ENCODE measurements at regions not wholly inside any gene's neighbourhood (a gene's known extent, or its start where the extent isn't known, plus 50 kb on each side); places are given as distances from the start of the nearest gene placed in this dataset.
"Not testable (repeated sequence)": the region's sequence is repeated elsewhere in the genome, so short reads cannot be mapped to it uniquely, and the experiment has no call there.

DNA sequence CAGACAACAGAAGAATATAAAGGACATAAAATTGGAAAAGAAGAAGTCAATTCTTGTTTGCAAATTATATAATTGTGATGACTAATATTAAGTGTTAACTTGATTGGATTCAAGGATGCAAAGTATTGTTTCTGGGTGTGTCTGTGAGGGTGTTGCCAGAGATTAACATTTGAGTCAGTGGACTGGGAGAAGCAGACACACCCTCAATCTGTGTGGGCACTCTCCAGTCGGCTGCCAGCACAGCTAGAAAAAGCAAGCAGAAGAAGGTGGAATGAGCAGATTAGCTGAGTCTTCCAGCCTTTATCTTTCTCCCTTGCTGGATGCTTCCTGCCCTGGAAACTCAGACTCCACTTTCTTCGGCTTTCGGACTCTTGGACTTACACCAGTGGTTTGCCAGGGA, 51.7 kb downstream of the UBE2NL start:
- no peak for DNase-seq

DNA sequence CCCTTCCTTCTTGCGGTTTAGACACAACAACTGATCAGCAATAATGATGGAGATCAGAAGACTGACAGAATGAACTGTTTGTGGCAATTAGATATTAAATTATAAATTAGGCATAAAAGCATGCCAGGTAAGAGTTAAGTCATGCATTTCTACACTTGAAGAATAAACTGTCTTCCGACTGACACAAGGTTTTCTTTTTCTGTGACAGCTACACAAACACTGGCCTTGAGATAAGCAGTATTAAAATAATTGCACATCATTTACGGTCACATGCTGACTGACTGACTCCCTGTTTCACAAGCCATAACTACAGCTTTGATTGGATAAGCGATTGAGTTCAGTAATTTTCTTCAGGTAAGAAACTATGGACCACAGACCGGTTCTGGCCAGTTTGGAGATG, 56.2 kb downstream of the UBE2NL start:
- no peak for DNase-seq

DNA sequence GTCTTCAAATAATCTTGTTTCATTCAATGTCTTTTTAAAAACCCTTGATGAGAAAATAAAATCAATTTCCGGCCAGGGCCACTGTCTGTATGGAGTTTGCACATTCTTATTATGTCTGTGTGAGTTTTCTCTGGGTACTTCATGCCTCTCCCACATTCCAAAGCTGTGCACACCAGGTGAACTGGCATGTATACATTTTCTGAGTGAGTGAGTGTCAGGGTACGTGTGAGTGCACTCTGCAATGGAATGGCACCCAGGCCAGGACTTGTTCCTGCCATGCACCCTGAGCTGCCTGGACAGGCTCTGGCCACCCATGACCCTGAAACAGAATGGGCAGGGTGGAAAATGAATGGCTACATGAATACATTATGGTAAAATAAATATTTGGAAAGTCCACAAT, 61.3 kb downstream of the UBE2NL start:
- no peak for DNase-seq

DNA sequence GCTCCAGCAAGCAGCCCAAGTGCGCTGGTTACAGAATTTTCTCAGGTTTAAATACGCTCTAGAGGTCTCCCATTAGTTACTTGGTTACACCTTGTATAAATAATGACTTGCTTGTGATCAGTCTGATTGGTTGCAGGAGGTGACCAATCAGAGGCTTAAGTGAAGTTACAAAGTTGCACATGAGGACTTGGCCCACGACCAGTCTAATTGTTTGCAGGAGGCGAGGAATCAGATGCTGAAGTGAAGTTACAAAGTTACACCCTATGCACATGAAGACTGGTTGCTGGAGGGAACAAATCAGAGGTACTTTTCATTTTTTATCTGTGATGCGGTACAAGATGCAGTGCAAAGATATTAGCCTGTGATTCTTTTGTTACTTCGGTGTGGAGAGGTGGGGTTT, 80.7 kb downstream of the UBE2NL start:
- DNase-seq: no peak

DNA sequence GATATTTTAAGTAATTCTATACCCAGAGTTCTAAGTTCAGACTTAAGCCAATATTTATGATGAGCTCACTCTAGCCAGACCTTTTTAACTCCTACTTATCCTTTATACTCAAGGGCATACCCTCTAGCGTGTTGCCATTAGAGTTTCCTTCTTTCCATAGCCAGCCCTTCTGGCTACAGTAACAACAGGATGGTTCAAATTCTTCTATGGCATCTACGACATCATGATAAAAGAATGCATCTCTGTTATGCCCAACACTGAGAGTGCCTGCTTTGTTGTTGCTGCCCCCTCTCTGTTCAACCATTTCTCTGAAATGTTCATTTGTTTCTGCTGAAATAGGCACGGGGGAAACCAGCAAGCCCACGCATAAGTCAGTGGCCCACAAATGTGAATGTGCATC, 104.5 kb downstream of the UBE2NL start:
- no peak for DNase-seq

DNA sequence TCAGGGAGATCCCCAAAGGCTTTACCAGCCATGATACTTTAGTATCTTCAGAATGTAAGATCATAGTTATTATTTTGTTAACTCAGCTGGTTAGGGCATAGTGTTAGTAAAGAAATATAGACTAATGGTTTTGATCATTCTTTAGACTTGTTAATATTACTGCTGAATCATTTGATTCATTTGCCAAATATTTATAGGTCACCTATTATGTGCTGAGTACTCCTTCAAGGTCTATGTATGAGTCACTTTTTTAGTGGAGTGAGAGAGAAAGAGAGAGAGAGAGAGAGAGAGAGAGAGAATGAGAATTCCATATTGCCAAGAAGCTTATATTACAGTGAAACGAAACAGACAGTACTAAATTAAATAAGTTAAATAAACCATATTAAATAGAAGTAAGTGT, 110.3 kb downstream of the UBE2NL start:
- no peak for DNase-seq

DNA sequence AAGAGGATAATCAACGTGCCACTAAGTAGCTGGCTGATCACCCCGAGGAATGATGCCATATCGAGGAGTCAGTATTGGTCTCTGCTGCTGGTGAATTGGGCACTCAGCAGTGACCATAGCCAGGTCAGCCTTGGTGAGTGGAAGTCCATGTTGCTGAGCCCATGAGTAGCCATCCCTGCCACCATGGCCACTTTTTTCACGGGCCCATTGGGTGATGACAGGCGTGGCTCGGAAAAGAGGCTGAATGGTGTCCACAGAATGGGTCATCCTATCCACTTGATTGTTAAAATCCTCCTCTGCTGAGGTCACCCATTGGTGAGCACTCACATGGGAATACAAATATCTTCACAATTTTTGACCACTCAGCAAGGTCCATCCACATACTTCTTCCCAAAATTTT, 114.4 kb downstream of the UBE2NL start:
- DNase-seq: no peak

DNA sequence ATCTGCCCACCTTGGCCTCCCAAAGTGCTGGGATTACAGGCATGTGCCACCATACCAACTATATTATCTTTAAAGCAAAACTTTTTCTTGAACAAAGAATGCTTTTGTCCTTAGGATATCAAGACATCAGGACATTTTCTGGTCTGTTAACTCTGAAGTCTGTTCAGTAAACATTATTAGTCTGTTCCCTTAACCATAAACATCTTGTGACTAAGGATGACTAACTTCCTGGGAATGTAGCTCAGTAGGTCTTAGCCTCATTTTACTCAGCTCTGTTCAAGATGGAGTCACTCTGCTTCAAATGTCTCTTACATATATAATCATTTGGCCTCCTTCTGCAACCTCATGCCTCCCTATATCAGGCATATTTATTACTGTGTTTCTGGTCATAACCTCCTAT, 122.9 kb downstream of the UBE2NL start:
- no peak for DNase-seq

DNA sequence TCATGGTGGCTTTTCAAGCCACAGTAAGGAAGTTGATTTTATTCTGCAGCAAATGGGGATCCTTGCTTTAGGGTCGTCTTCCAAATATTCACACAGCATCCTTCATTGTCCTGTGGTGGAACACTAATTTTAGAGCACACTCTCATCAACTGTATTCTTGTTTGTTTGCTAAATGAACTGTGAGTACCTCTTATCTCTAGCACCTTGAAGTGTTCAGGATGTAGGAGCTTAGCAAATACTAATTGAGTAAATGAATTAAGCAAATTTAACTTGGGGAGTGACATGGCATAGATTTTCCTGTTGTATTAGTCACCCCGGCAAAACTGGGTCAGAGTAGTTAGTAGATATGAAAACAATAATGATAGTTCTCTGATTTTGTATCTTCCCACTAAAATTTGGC, 156.9 kb downstream of the UBE2NL start:
- DNase-seq: no peak

DNA sequence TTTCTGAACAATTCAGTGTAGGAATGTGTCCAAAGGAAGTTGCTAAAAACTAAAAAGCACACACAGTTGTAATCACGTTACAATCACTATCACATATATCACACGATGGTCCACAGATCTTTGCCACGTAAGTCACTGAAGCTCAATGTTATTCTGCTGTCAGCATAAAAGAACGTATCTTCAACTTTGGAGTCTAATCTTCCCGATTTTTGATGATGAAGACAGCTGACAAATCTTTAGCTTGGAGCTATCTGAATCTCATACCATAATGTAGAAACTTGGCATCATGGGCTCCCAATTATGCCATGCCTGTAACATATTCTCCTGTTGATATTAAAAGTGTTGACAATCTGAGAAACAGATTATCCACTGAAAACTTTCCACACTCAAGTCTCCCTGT, 158.4 kb downstream of the UBE2NL start:
- no peak for DNase-seq

DNA sequence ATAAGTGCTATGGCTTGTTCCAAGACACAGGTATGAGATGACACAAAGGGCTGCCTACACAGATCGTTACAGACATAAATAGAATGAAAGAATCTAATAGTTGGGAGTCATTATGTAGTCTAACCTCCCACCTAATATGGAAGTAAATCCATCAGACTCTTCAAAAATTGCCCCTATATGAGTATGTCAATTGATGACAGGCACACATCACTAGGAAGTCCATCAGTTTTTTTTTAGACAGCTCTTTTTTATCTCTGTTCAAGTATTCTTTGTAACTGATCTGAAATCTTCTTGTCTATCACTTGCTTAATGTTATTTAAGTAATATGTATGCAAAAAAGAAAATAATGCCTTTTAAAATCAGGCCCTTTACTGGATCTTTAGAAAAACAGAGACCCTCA, 191.6 kb downstream of the UBE2NL start:
- no peak for DNase-seq

DNA sequence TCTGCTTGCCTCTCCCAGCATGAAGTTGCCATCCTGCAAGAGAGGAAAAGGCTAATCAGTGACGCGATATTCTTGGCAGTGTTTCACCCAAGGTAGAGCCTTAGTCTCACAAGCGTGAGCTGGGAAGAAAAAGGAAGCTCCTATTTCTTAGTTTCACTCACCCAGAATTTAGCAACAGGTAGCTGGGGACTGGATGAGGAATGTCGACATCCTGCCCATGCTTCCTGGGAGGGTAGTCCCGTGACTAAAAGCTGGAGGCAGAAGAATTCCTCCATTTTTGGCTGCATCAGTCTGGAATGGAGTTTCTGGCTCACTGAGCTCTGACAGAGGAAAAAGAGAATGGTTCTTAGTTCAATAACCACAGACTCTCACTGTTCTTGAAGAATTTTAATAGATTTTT, 198.4 kb downstream of the UBE2NL start:
- DNase-seq: not testable (repeated sequence)

DNA sequence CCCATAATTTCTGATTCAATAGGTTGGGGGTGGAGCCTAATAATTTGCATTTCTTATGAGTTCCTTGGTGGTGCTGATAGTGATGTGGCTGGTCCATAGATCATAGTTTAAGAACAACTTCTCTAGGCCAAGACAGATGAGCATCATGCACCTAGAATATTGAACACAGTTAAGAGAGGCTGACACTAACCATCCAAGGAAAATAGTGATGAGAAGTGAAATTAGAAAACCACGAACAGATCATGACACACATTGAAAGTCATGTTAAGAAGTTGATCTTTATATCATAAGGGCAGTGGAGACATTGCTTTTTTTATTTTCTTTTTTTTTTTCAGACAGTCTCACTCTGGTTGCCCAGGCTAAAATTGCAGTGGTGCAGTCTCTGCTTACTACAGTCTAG, 205.8 kb downstream of the UBE2NL start:
- not testable (repeated sequence) for DNase-seq

DNA sequence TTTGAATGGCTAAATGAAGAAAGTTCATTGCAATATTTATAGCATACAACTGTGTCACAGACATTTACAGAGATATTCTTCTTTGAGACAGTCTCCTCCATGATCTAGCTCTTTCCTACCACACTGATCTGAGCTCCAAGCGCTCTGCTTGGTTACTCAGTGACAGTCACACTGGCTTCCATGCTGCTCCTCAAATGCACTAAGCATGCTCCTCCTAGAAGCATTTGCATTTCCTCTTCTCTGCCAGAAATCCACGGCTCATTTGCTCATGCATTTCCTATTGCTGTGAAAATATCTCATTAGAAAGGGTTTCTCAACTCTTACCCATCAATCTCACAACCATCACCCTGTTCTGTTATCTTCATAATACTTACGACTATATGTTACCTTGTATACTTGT, 208.2 kb downstream of the UBE2NL start:
- DNase-seq: not testable (repeated sequence)

DNA sequence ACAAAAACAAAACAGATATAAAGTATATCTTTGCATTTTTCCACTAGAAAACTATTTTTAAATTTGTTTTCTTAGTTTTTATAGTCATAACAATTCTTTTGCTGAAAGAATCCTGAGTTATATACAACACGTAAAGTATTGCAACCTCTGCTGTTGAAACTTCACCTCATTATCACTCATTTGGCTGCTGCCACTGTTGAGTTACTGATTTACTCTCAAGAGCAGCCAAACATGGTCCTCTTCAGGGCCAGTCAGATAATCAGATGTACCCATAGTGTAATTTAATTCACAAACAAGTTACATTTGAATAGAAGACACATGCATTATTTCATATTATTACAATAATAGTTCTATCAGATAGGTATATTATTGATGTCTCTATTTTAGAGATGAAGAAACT, 235.6 kb downstream of the UBE2NL start:
- DNase-seq: not testable (repeated sequence)

DNA sequence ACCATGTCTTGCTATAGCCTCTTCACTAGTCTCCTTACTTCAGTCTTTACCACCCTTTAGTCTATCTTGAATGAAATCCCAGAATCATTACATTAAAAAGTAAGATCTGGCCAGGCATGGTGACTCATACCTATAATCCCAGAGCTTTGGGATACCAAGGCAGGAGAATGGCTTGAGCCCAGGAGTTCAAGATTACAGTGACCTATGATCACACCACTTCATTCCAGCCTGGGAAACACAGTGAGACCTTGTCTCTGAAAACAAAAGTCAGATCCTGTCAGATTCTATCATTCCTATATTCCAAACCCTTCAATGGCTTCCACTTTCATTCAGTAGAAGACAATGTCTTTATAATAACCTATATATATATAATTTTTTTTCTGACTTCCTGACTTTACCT, 237.7 kb downstream of the UBE2NL start:
- DNase-seq: not testable (repeated sequence)

DNA sequence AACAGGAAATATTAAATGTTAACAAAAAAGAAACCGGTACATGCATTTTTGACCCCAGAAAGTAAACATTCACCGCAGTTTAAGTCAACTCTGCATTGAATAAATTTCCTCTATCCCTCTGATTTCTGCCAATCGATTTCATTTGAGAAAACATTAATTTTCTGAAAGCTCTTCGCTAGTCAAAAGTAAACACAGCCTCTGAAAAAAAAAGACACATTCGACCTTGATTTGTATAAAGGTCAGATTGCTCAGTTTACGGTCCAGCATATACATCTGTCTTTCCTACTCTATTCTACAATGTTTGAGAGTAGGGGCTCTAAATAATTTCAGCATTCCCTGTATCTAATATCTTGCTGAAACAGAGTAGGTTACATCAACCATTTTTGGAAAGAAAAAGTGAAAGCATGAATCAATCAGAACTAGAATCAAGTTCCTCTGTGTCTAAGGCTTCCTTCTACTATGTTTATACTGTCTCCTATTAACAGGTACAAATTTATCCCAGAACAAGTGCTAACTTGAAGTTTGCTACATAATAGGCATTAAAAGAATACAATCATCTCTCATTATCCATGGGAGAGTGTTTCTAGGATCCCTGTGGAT, 243.8 kb downstream of the UBE2NL start:
- not testable (repeated sequence) for DNase-seq

DNA sequence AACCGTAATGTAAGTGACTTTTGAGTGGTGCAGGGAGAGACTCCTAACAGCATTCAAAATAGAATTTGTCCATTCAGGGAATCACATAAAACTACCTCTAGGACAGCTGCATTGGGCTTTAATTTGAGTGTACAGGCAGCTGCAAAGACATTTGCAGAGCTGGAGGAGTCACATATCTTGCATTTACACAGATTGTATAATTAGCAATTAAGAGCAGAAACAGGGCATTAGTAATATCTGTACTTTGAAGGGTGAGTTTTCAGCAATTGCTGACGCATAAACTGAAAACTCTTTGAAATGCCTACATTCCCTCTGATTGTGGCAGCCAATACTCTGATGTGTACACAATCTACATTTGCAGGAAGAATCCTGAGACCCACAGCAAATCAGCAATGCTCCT, 245.6 kb downstream of the UBE2NL start:
- not testable (repeated sequence) for DNase-seq

DNA sequence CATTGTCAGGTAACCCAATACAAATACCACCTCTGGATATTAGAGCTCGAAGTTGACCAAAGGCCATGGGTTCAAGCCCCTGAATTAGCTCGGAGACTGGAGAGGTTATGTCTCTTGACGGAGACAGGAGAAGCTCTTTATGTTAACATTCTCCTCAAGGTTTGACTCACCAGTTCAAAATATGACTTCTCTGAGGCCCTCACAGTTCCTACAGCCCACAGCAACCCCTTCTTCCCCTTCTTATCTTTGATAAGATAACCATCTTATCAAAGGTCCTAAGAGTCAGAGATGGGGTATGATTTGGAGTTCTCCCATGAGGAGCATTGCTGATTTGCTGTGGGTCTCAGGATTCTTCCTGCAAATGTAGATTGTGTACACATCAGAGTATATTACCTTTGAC, 246.6 kb downstream of the UBE2NL start:
- not testable (repeated sequence) for DNase-seq

DNA sequence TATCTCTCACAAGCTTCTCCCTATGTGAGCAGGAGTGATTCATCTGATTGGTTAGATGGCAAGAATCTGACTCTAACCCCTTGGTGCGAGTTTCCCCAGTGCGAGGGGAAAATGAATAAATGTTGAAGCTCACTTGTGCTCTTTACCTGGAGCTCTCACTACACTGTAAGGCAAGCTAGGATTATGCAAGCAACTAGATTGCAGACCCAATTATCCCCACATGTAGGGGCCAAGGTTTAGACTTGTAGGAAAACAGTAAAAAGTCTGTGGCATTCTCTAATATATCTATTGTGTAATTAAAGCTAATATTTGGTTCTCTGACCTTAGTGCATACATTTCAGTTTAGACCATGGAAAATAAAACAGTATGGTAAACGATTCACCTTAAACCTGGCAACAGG, 247.2 kb downstream of the UBE2NL start:
- not testable (repeated sequence) for DNase-seq

DNA sequence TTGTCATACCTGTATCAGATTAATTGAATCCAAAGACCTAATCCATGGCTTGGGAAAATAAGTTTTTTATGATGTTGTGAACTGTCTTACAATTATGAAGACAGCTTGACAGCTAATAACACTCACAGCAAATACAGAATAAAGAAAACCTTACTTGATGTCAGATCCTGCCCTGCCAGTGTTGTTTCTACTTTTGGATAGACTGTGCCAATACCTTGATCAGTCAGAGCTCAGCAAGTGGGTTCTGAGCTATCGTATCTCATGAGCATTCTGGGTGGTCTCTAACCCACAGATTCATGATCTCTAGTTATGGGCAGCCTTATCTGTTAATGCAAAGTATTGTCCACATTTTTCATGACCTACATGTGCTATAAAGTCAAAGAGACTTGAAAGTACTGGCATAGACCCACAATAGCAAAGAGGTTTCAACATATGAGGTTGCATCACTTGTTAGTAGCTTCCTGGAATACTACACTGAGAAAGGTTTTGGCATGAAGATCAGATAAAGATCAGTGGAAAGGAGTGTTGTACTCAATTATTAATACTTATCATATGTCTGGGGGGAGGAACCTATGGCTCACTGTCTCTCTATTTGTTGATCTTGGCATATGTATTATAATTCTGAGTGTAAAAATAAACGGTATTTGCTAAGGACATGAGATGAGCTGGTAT, 250.7 kb downstream of the UBE2NL start:
- DNase-seq: not testable (repeated sequence)

DNA sequence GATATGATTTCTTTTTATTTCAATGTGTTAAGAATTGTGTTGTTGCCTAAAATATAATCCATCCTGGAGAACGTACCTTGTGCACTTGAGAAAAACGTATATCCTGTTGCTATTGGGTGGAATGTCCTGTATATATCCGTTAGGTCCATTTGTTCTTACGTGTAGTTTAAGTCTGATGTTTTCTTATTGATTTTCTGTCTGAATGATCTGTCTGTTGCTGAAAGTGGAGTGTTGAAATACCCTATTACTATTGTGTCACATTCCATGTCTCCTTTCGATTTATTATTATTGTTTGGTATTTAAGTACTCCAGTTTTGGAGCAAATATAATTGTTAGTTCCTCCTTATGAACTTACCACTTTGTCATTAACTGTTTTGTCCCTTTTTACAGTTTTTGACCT, 270.6 kb downstream of the UBE2NL start:
- not testable (repeated sequence) for DNase-seq

DNA sequence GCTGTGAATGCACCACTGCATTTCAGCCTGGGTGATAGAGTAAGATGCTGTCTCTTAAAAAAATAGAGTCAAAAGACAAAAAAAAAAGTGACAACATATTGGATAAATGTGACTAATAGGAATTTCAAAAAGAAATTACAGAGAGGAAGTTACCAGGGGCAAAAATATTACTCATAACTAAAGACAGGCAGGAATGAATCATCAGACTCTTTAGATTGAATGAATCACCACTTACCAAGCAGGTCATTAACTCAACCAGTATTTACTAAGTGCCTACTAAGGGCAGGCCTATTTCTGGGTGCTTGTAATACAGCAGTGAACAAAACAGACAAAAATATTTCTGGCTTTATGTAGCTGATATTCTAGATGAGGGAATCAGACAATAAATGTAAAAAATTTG, 301.3 kb downstream of the UBE2NL start:
- not testable (repeated sequence) for DNase-seq

DNA sequence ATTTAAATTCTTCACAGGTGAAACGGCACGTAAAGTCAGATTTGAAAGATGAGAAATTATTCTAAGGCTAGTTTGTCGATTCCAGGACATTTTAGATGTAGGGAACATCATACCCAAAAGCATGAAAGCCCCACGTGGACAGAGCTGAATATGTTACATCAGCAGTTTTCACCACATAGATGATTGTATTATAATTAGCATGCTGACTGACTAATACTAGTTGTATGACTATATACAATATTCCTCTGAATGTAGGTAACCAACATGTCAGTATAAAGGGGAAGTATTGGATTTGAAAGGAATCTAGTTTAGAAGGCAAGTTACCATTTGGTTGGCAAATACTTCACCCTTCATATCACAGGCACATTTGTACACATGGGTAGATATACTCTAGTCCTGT, 304.6 kb downstream of the UBE2NL start:
- DNase-seq: not testable (repeated sequence)

DNA sequence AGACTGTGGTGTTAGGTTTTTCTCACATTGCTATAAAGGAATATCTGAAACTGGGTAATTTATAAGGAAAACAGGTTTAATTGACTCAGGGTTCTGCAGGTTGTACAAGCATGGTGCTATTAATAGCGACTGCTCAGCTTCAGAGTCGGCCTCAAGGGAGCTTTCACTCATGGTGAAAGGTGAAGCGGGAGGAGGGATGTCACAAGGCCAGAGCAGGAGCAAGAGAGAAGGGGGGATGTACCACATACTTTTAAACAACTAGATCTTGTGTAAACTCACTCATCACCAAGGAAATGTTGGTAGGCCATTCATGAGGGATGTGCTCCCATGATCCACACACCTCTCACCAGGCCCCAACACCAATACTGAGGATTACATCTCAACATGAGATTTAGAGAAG, 313.2 kb downstream of the UBE2NL start:
- DNase-seq: not testable (repeated sequence)

All from hippocampal formation (tissue), 2 donors.